Neural cell (in vitro differentiated cells): ENCODE measurements at regions not wholly inside any gene's neighbourhood (a gene's known extent, or its start where the extent isn't known, plus 50 kb on each side); places are given as distances from the start of the nearest gene placed in this dataset.

Source experiments
- CTCF ChIP-seq: fragments of 450-650 bp; IDR thresholded peaks from 2 replicates; pipeline ENCODE4 v1.5.1; 2014; ENCODE audit warnings: antibody characterized with exemption, mild to moderate bottlenecking, moderate library complexity; ENCODE audit not compliant: poor library complexity, severe bottlenecking
- EP300 ChIP-seq: fragments of 450-650 bp; conservative IDR thresholded peaks from 2 replicates; pipeline ENCODE4 v1.6.1; 2014; ENCODE audit warnings: antibody characterized with exemption, mild to moderate bottlenecking, moderate library complexity; ENCODE audit not compliant: poor library complexity, severe bottlenecking
- EZH2 ChIP-seq: fragments of 200-600, 300-800 bp; shearing (Covaris generic), sonication (generic); IDR thresholded peaks from 2 replicates; pipeline ENCODE4 v1.6.1; 2014; ENCODE audit warnings: antibody characterized with exemption, low read length, borderline replicate concordance, mild to moderate bottlenecking; ENCODE audit not compliant: insufficient read depth, poor library complexity, severe bottlenecking
- MXI1 ChIP-seq: fragments of 450-650 bp; conservative IDR thresholded peaks from 2 replicates; pipeline ENCODE4 v1.6.1; 2014; ENCODE audit warnings: antibody characterized with exemption, mild to moderate bottlenecking; ENCODE audit not compliant: poor library complexity, severe bottlenecking
- POLR2AphosphoS5 ChIP-seq: IDR thresholded peaks from 2 replicates; pipeline ENCODE4 v1.6.1; 2012
- RAD21 ChIP-seq: fragments of 450-650 bp; conservative IDR thresholded peaks from 2 replicates; pipeline ENCODE4 v1.6.1; 2014; ENCODE audit warnings: antibody characterized with exemption, mild to moderate bottlenecking, moderate library complexity
- REST ChIP-seq: IDR thresholded peaks from 2 replicates; pipeline ENCODE4 v1.6.1; 2012; ENCODE audit warnings: borderline replicate concordance
- SMC3 ChIP-seq: fragments of 450-650 bp; conservative IDR thresholded peaks from 2 replicates; pipeline ENCODE4 v1.6.1; 2014; ENCODE audit warnings: antibody characterized with exemption, mild to moderate bottlenecking, moderate library complexity; ENCODE audit not compliant: poor library complexity
- TAF1 ChIP-seq: IDR thresholded peaks from 2 replicates; pipeline ENCODE4 v1.6.1; 2012; ENCODE audit warnings: low read depth

GRCh38 chr11:114864896-114865295, 186.6 kb downstream of the NXPE2 start:
- TF ChIP-seq CTCF (no peak), MXI1 (no peak), EP300 (no peak), REST (no peak), EZH2 (no peak), POLR2AphosphoS5 (no peak), TAF1 (no peak), RAD21 (no peak), SMC3 (no peak)
